Stimulated activated CD8-positive, alpha-beta memory T cell treated with anti-CD3 and anti-CD28 coated beads, Interleukin-15, amount 100 ng/mL, for 4 hours (primary cell): ENCODE measurements at regions not wholly inside any gene's neighbourhood (a gene's known extent, or its start where the extent isn't known, plus 50 kb on each side); places are given as distances from the start of the nearest gene placed in this dataset.
"Not testable (repeated sequence)": the region's sequence is repeated elsewhere in the genome, so short reads cannot be mapped to it uniquely, and the experiment has no call there.

Experiments
- DNase-seq, 2 donors: peaks; one replicate each; pipeline ENCODE4 v3.0.0-alpha.2; 2020; ENCODE audit warnings: low read depth in 2 of 2

- DNase-seq, result no peak
These were observed 120.2 kb downstream of the MRPL39 start for GRCh38 chr21:25487046-25487594.

GRCh38 chr21:25485914-25486313 lies 121.4 kb downstream of the MRPL39 start:
- DNase-seq, result no peak

- no peak for DNase-seq
These were observed 139.4 kb downstream of the MRPL39 start for GRCh38 chr21:25467896-25468295.

GRCh38 chr21:25467071-25467470 lies 140.2 kb downstream of the MRPL39 start:
- DNase-seq, result not testable (repeated sequence)

GRCh38 chr21:25466470-25466869 lies 140.8 kb downstream of the MRPL39 start:
- DNase-seq, result no peak

GRCh38 chr21:25465263-25465662 lies 142.0 kb downstream of the MRPL39 start:
- DNase-seq, result no peak

GRCh38 chr21:25464275-25464674 lies 143.0 kb downstream of the MRPL39 start:
- no peak for DNase-seq

GRCh38 chr21:25462517-25462971 lies 144.7 kb downstream of the MRPL39 start:
- no peak for DNase-seq

GRCh38 chr21:25461725-25462124 lies 145.6 kb downstream of the MRPL39 start:
- no peak for DNase-seq

GRCh38 chr21:25459993-25460392 lies 147.3 kb downstream of the MRPL39 start:
- DNase-seq, result no peak

GRCh38 chr21:25459365-25459764 lies 147.9 kb downstream of the MRPL39 start:
- DNase-seq, result no peak

GRCh38 chr21:25458484-25458883 lies 148.8 kb downstream of the MRPL39 start:
- no peak for DNase-seq

GRCh38 chr21:25457946-25458345 lies 149.3 kb downstream of the MRPL39 start:
- DNase-seq, result no peak

GRCh38 chr21:25457411-25457810 lies 149.9 kb downstream of the MRPL39 start:
- no peak for DNase-seq

- DNase-seq, result peak in 1 of 2 donors; percentile 10
These were observed 150.6 kb downstream of the MRPL39 start for GRCh38 chr21:25456672-25457071.

GRCh38 chr21:25453524-25453923 lies 153.8 kb downstream of the MRPL39 start:
- no peak for DNase-seq

- DNase-seq, result no peak
These were observed 157.3 kb downstream of the MRPL39 start for GRCh38 chr21:25449950-25450349.

- no peak for DNase-seq
These were observed 165.4 kb downstream of the MRPL39 start for GRCh38 chr21:25441835-25442234.

GRCh38 chr21:25437465-25437864 lies 169.8 kb downstream of the MRPL39 start:
- DNase-seq, result not testable (repeated sequence)

- DNase-seq, result no peak
These were observed 178.7 kb downstream of the MRPL39 start for GRCh38 chr21:25428537-25428936.

- DNase-seq, result no peak
These were observed 179.5 kb downstream of the MRPL39 start for GRCh38 chr21:25427828-25428227.

- no peak for DNase-seq
These were observed 180.7 kb downstream of the MRPL39 start for GRCh38 chr21:25426580-25426979.

- DNase-seq, result no peak
These were observed 182.1 kb downstream of the MRPL39 start for GRCh38 chr21:25425156-25425555.

- no peak for DNase-seq
These were observed 182.6 kb downstream of the MRPL39 start for GRCh38 chr21:25424634-25425033.
